ENCODE measurements at regions not wholly inside any gene's neighbourhood (a gene's known extent, or its start where the extent isn't known, plus 50 kb on each side); places are given as distances from the start of the nearest gene placed in this dataset.

DNA sequence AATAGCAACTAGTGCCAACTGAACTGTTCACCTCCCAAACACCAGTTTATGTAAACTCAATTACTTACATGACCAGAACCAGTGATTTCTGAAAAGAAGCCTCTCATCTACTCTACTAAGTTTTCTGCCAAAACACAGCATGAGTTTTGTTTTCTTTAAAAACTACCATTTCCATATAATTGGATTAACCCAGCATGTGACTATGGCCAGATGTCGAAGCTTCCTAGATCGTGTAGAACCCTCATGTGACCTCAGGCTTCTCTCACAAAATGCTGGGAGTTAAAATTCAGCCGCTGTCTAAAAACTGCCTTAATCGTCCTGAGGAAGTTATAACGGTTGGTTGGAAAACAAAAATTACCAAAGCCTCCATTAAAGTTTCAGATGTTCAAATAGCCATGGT lies 303.5 kb downstream of the IRX1 start:
- TF ChIP-seq CTCF (IDR thresholded peaks at IDR 0.05; ENCODE audit: partially characterized antibody, unreplicated experiment) = no peak
- peaks cover 5% of the 10 kb centered on the region for H3K9me3 Mint-ChIP-seq (ENCODE audit: unreplicated experiment)
- H3K36me3 Mint-ChIP-seq (ENCODE audit: unreplicated experiment) = no peaks in the 10 kb centered on the region
- peaks cover 7% of the 10 kb centered on the region for H3K4me1 Mint-ChIP-seq (ENCODE audit: low read depth, unreplicated experiment)
- DNase-seq = no peak
- H3K27me3 Mint-ChIP-seq (ENCODE audit: unreplicated experiment) = no peaks in the 10 kb centered on the region
- H3K4me3 Mint-ChIP-seq (ENCODE audit: unreplicated experiment) = no peak overlapping the region
- peak overlapping the region; percentile 40 for H3K27ac Mint-ChIP-seq (ENCODE audit: unreplicated experiment)

DNA sequence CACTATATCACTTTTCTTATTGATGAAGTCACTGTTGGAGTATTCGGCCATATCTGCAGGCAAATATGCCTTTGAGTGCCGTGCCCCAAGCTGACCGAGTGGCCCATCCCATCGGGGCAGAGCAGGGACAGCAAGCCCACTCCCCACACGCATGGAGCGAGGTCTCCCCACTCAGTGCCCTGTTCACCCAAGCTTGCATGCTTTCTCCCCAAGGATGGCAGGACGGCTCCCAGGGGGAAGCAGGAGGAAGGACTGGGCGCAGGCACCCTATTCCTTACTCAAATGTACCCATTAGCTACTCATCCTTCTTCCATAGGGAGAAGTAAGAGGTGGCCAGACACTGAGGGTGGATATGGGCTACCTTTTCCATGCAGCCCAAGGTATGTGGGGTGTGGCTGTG lies 309.0 kb downstream of the IRX1 start:
- Mint-ChIP-seq H3K27ac (ENCODE audit: unreplicated experiment) (no peak overlapping the region), H3K9me3 (ENCODE audit: unreplicated experiment) (peaks cover 4% of the 10 kb centered on the region), H3K4me3 (ENCODE audit: unreplicated experiment) (no peak overlapping the region), H3K27me3 (ENCODE audit: unreplicated experiment) (peaks cover 1% of the 10 kb centered on the region), H3K36me3 (ENCODE audit: unreplicated experiment) (no peaks in the 10 kb centered on the region), H3K4me1 (ENCODE audit: low read depth, unreplicated experiment) (no peaks in the 10 kb centered on the region)
- TF ChIP-seq CTCF (IDR thresholded peaks at IDR 0.05; ENCODE audit: partially characterized antibody, unreplicated experiment) = no peak
- no peak for DNase-seq

- peaks cover 4% of the 10 kb centered on the region for H3K9me3 Mint-ChIP-seq (ENCODE audit: unreplicated experiment)
- no peaks in the 10 kb centered on the region for H3K4me1 Mint-ChIP-seq (ENCODE audit: low read depth, unreplicated experiment)
- DNase-seq = no peak
- no peaks in the 10 kb centered on the region for H3K36me3 Mint-ChIP-seq (ENCODE audit: unreplicated experiment)
- H3K4me3 Mint-ChIP-seq (ENCODE audit: unreplicated experiment) = no peak overlapping the region
- peaks cover 2% of the 10 kb centered on the region for H3K27me3 Mint-ChIP-seq (ENCODE audit: unreplicated experiment)
- no peak for TF ChIP-seq CTCF (IDR thresholded peaks at IDR 0.05; ENCODE audit: partially characterized antibody, unreplicated experiment)
- no peak overlapping the region for H3K27ac Mint-ChIP-seq (ENCODE audit: unreplicated experiment)
Measured at GRCh38 chr5:3905031-3905430, 309.4 kb downstream of the IRX1 start.

DNA sequence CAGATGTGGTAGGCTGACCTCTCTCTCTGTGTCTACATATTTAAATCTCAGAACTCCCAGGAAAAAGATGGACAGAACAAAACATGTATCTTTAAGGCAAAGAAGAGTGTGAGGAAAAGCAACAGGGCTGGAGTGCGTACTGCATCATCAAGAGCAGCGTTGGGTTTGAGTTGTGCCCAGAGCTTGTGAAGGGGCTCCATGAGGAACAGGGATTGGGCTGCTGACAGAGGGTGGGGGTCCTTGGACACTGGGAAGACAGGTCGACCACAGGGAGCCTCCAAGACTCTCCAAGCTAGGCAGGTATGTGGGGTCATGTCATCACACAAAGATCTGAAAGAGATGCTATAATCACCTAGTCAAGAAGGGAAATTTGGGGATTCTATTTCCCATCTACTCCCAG lies 309.9 kb downstream of the IRX1 start:
- peaks cover 2% of the 10 kb centered on the region for H3K27me3 Mint-ChIP-seq (ENCODE audit: unreplicated experiment)
- no peak for TF ChIP-seq CTCF (IDR thresholded peaks at IDR 0.05; ENCODE audit: partially characterized antibody, unreplicated experiment)
- H3K27ac Mint-ChIP-seq (ENCODE audit: unreplicated experiment) = no peak overlapping the region
- no peaks in the 10 kb centered on the region for H3K36me3 Mint-ChIP-seq (ENCODE audit: unreplicated experiment)
- DNase-seq = no peak
- peaks cover 4% of the 10 kb centered on the region for H3K9me3 Mint-ChIP-seq (ENCODE audit: unreplicated experiment)
- no peak overlapping the region for H3K4me3 Mint-ChIP-seq (ENCODE audit: unreplicated experiment)
- H3K4me1 Mint-ChIP-seq (ENCODE audit: low read depth, unreplicated experiment) = no peaks in the 10 kb centered on the region

- no peak overlapping the region for H3K4me3 Mint-ChIP-seq (ENCODE audit: unreplicated experiment)
- H3K4me1 Mint-ChIP-seq (ENCODE audit: low read depth, unreplicated experiment) = no peaks in the 10 kb centered on the region
- TF ChIP-seq CTCF (IDR thresholded peaks at IDR 0.05; ENCODE audit: partially characterized antibody, unreplicated experiment) = no peak
- no peak for DNase-seq
- peaks cover 2% of the 10 kb centered on the region for H3K27me3 Mint-ChIP-seq (ENCODE audit: unreplicated experiment)
- H3K9me3 Mint-ChIP-seq (ENCODE audit: unreplicated experiment) = peaks cover 2% of the 10 kb centered on the region
- no peak overlapping the region for H3K27ac Mint-ChIP-seq (ENCODE audit: unreplicated experiment)
- no peaks in the 10 kb centered on the region for H3K36me3 Mint-ChIP-seq (ENCODE audit: unreplicated experiment)
Measured at GRCh38 chr5:3911111-3911510, 315.5 kb downstream of the IRX1 start.

Measured in glutamatergic neuron (in vitro differentiated cells).